ENCODE measurements at regions not wholly inside any gene's neighbourhood (a gene's known extent, or its start where the extent isn't known, plus 50 kb on each side); places are given as distances from the start of the nearest gene placed in this dataset.

GRCh38 chr2:104904889-104905288 lies 51.0 kb downstream of the POU3F3 start:
- DNase-seq (ENCODE audit: low spot score, unreplicated experiment), result no peak
- no peak overlapping the region for H3K27ac Mint-ChIP-seq
- H3K9me3 Mint-ChIP-seq (ENCODE audit: low read depth), result no peaks in the 10 kb centered on the region
- peaks cover 14% of the 10 kb centered on the region for H3K4me1 Mint-ChIP-seq (ENCODE audit: low read depth)
- peaks cover 13% of the 10 kb centered on the region for H3K27me3 Mint-ChIP-seq
- no peak for TF ChIP-seq CTCF (IDR thresholded peaks at IDR 0.05; ENCODE audit: unreplicated experiment)
- no peak overlapping the region for H3K4me3 Mint-ChIP-seq (ENCODE audit: low read depth)
- no peaks in the 10 kb centered on the region for H3K36me3 Mint-ChIP-seq (ENCODE audit: insufficient read depth)

- TF ChIP-seq CTCF (IDR thresholded peaks at IDR 0.05; ENCODE audit: unreplicated experiment), result no peak
- Mint-ChIP-seq H3K27ac (no peak overlapping the region), H3K4me3 (ENCODE audit: low read depth) (no peak overlapping the region), H3K9me3 (ENCODE audit: low read depth) (no peaks in the 10 kb centered on the region), H3K27me3 (peaks cover 10% of the 10 kb centered on the region), H3K36me3 (ENCODE audit: insufficient read depth) (no peaks in the 10 kb centered on the region), H3K4me1 (ENCODE audit: low read depth) (no peaks in the 10 kb centered on the region)
- DNase-seq (ENCODE audit: low spot score, unreplicated experiment), result no peak
Measured at GRCh38 chr2:104909317-104909716, 55.4 kb downstream of the POU3F3 start.

- DNase-seq (ENCODE audit: low spot score, unreplicated experiment), result no peak
- Mint-ChIP-seq H3K36me3 (ENCODE audit: insufficient read depth) (no peaks in the 10 kb centered on the region), H3K9me3 (ENCODE audit: low read depth) (no peaks in the 10 kb centered on the region), H3K27ac (no peak overlapping the region), H3K27me3 (no peaks in the 10 kb centered on the region), H3K4me3 (ENCODE audit: low read depth) (no peak overlapping the region), H3K4me1 (ENCODE audit: low read depth) (no peaks in the 10 kb centered on the region)
- no peak for TF ChIP-seq CTCF (IDR thresholded peaks at IDR 0.05; ENCODE audit: unreplicated experiment)
Measured at GRCh38 chr2:104914509-104914908, 60.6 kb downstream of the POU3F3 start.

GRCh38 chr2:104915107-104915793 lies 61.3 kb downstream of the POU3F3 start:
- no peak for DNase-seq (ENCODE audit: low spot score, unreplicated experiment)
- Mint-ChIP-seq H3K36me3 (ENCODE audit: insufficient read depth) (no peaks in the 10 kb centered on the region), H3K27me3 (no peaks in the 10 kb centered on the region), H3K4me1 (ENCODE audit: low read depth) (no peaks in the 10 kb centered on the region), H3K27ac (no peak overlapping the region), H3K9me3 (ENCODE audit: low read depth) (no peaks in the 10 kb centered on the region), H3K4me3 (ENCODE audit: low read depth) (no peak overlapping the region)
- TF ChIP-seq CTCF (IDR thresholded peaks at IDR 0.05; ENCODE audit: unreplicated experiment), result no peak

GRCh38 chr2:104919127-104919526 lies 65.2 kb downstream of the POU3F3 start:
- H3K27me3 Mint-ChIP-seq, result peaks cover 4% of the 10 kb centered on the region
- no peak for DNase-seq (ENCODE audit: low spot score, unreplicated experiment)
- no peak overlapping the region for H3K4me3 Mint-ChIP-seq (ENCODE audit: low read depth)
- H3K36me3 Mint-ChIP-seq (ENCODE audit: insufficient read depth), result no peaks in the 10 kb centered on the region
- no peak for TF ChIP-seq CTCF (IDR thresholded peaks at IDR 0.05; ENCODE audit: unreplicated experiment)
- no peaks in the 10 kb centered on the region for H3K9me3 Mint-ChIP-seq (ENCODE audit: low read depth)
- no peak overlapping the region for H3K27ac Mint-ChIP-seq
- H3K4me1 Mint-ChIP-seq (ENCODE audit: low read depth), result no peaks in the 10 kb centered on the region

All from progenitor cell of endocrine pancreas (in vitro differentiated cells).